ENCODE measurements at regions not wholly inside any gene's neighbourhood (a gene's known extent, or its start where the extent isn't known, plus 50 kb on each side); places are given as distances from the start of the nearest gene placed in this dataset.

GRCh38 chr6:140494321-140495108 is 1120.1 kb upstream of the CITED2 start:
- TF ChIP-seq CTCF (IDR thresholded peaks at IDR 0.05; ENCODE audit: poor library complexity) = no peak
- TF ChIP-seq EZH2 (IDR thresholded peaks at IDR 0.05; ENCODE audit: borderline replicate concordance) = no peak

All from hepatocyte (in vitro differentiated cells).